ENCODE measurements at regions not wholly inside any gene's neighbourhood (a gene's known extent, or its start where the extent isn't known, plus 50 kb on each side); places are given as distances from the start of the nearest gene placed in this dataset.

GRCh38 chr13:74005320-74006157 lies 128.7 kb downstream of the KLF12 start:
- TF ChIP-seq PATZ1 (CRISPR knock-in tag; IDR thresholded peaks at IDR 0.05; ENCODE audit: borderline replicate concordance), result no peak
- no peak for TF ChIP-seq ZNF70 (CRISPR knock-in tag; IDR thresholded peaks at IDR 0.05)
